Skin epidermis (tissue), 12 donors: ENCODE measurements at regions not wholly inside any gene's neighbourhood (a gene's known extent, or its start where the extent isn't known, plus 50 kb on each side); places are given as distances from the start of the nearest gene placed in this dataset.

Source experiments
- H3K27ac ChIP-seq, 21 experiments: fragments of 200-600 bp; sonication (generic) in 11 of 21; one replicate each; pipeline ENCODE4 v1.5.0; 2020; ENCODE audit warnings: mild to moderate bottlenecking in 3 of 21, inconsistent platforms in 2 of 21, moderate library complexity in 2 of 21
- H3K4me3 ChIP-seq, 7 experiments: fragments of 200-600 bp; sonication (generic) in 2 of 7; one replicate each; pipeline ENCODE4 v1.5.0; 2020; ENCODE audit warnings: inconsistent platforms in 2 of 7, mild to moderate bottlenecking in 2 of 7, moderate library complexity in 1 of 7

GRCh38 chr1:191592039-191592438 is 566.2 kb upstream of the RGS18 start:
- Histone ChIP-seq H3K4me3 (no peak overlapping the region), H3K27ac (no peak overlapping the region)

GRCh38 chr1:191592907-191593306 is 565.4 kb upstream of the RGS18 start:
- H3K27ac ChIP-seq, result no peak overlapping the region

GRCh38 chr1:191595170-191595569 is 563.1 kb upstream of the RGS18 start:
- no peak overlapping the region for H3K27ac ChIP-seq

More at GRCh38 chr1:191592907-191593306, 565.4 kb upstream of the RGS18 start:
- no peak overlapping the region for H3K4me3 ChIP-seq

GRCh38 chr1:191608367-191608766 is 549.9 kb upstream of the RGS18 start:
- H3K27ac ChIP-seq, result peak overlapping the region in 14 of 21 experiments; percentile 9 to 77 (median 64)
- H3K4me3 ChIP-seq, result no peak overlapping the region

More at GRCh38 chr1:191595170-191595569, 563.1 kb upstream of the RGS18 start:
- no peak overlapping the region for H3K4me3 ChIP-seq

- H3K27ac ChIP-seq, result peak overlapping the region in 12 of 21 experiments; percentile 7 to 72 (median 66)
- H3K4me3 ChIP-seq, result no peak overlapping the region
Observed at GRCh38 chr1:191609305-191609704, 549.0 kb upstream of the RGS18 start.

GRCh38 chr1:191615101-191615821 is 543.0 kb upstream of the RGS18 start:
- H3K4me3 ChIP-seq, result no peak overlapping the region
- H3K27ac ChIP-seq, result no peak overlapping the region

GRCh38 chr1:191618181-191618580 is 540.1 kb upstream of the RGS18 start:
- H3K27ac ChIP-seq, result no peak overlapping the region
- H3K4me3 ChIP-seq, result no peak overlapping the region

- no peak overlapping the region for H3K4me3 ChIP-seq
- no peak overlapping the region for H3K27ac ChIP-seq
Observed at GRCh38 chr1:191620883-191621282, 537.4 kb upstream of the RGS18 start.

GRCh38 chr1:191624044-191624443 is 534.2 kb upstream of the RGS18 start:
- Histone ChIP-seq H3K27ac (no peak overlapping the region), H3K4me3 (no peak overlapping the region)

GRCh38 chr1:191629836-191630235 is 528.4 kb upstream of the RGS18 start:
- Histone ChIP-seq H3K4me3 (no peak overlapping the region), H3K27ac (no peak overlapping the region)

GRCh38 chr1:191634801-191635508 is 523.3 kb upstream of the RGS18 start:
- H3K27ac ChIP-seq, result no peak overlapping the region
- H3K4me3 ChIP-seq, result no peak overlapping the region

- Histone ChIP-seq H3K4me3 (no peak overlapping the region), H3K27ac (no peak overlapping the region)
Observed at GRCh38 chr1:191636345-191636744, 521.9 kb upstream of the RGS18 start.

- Histone ChIP-seq H3K4me3 (no peak overlapping the region), H3K27ac (no peak overlapping the region)
Observed at GRCh38 chr1:191641420-191642260, 516.6 kb upstream of the RGS18 start.

GRCh38 chr1:191643060-191643459 is 515.2 kb upstream of the RGS18 start:
- no peak overlapping the region for H3K27ac ChIP-seq
- H3K4me3 ChIP-seq, result no peak overlapping the region

GRCh38 chr1:191648939-191649338 is 509.3 kb upstream of the RGS18 start:
- no peak overlapping the region for H3K27ac ChIP-seq

GRCh38 chr1:191662051-191662450 is 496.2 kb upstream of the RGS18 start:
- Histone ChIP-seq H3K4me3 (no peak overlapping the region), H3K27ac (no peak overlapping the region)

More at GRCh38 chr1:191648939-191649338, 509.3 kb upstream of the RGS18 start:
- no peak overlapping the region for H3K4me3 ChIP-seq

- no peak overlapping the region for H3K4me3 ChIP-seq
- no peak overlapping the region for H3K27ac ChIP-seq
Observed at GRCh38 chr1:191662746-191663145, 495.5 kb upstream of the RGS18 start.

GRCh38 chr1:191668525-191668924 is 489.7 kb upstream of the RGS18 start:
- H3K4me3 ChIP-seq, result no peak overlapping the region
- no peak overlapping the region for H3K27ac ChIP-seq

GRCh38 chr1:191669629-191670028 is 488.6 kb upstream of the RGS18 start:
- no peak overlapping the region for H3K4me3 ChIP-seq
- H3K27ac ChIP-seq, result no peak overlapping the region

GRCh38 chr1:191671236-191671635 is 487.0 kb upstream of the RGS18 start:
- no peak overlapping the region for H3K4me3 ChIP-seq
- H3K27ac ChIP-seq, result no peak overlapping the region
